ENCODE measurements at regions not wholly inside any gene's neighbourhood (a gene's known extent, or its start where the extent isn't known, plus 50 kb on each side); places are given as distances from the start of the nearest gene placed in this dataset.

GRCh38 chr4:31016322-31017061 is 296.3 kb downstream of the PCDH7 start:
- ChIA-PET CTCF (interaction anchor here (0.6 to 0.7 kb wide), 3 partner anchors 17 to 1561 kb away, joined by 3 read pairs; no protein-coding TSS in a partner anchor), POLR2A (no interaction called here)
- intact Hi-C loops (cut with micrococcal nuclease), result no loop called here
- Mint-ChIP-seq H3K27ac (ENCODE audit: low read depth, unreplicated experiment) (no peak overlapping the region), H3K36me3 (ENCODE audit: insufficient read depth, unreplicated experiment) (no peaks in the 10 kb centered on the region), H3K4me1 (ENCODE audit: insufficient read depth, unreplicated experiment) (no peaks in the 10 kb centered on the region), H3K4me3 (ENCODE audit: unreplicated experiment) (no peak overlapping the region), H3K9me3 (ENCODE audit: unreplicated experiment) (no peaks in the 10 kb centered on the region), H3K27me3 (ENCODE audit: insufficient read depth, unreplicated experiment) (no peaks in the 10 kb centered on the region)
- BruUV-seq (replicated peaks), result no TSS peak
- DNase-seq (ENCODE audit: unreplicated experiment), result no peak
- TF ChIP-seq CTCF (IDR thresholded peaks at IDR 0.05; ENCODE audit: unreplicated experiment), result no peak

- BruUV-seq (replicated peaks), result no TSS peak
- ChIA-PET POLR2A (interaction anchor here (0.7 kb wide), 2 partner anchors 212 to 1868 kb away, joined by 3 read pairs; no protein-coding TSS in a partner anchor), CTCF (no interaction called here)
- DNase-seq (ENCODE audit: unreplicated experiment), result no peak
- no peaks in the 10 kb centered on the region for H3K27me3 Mint-ChIP-seq (ENCODE audit: insufficient read depth, unreplicated experiment)
- H3K4me1 Mint-ChIP-seq (ENCODE audit: insufficient read depth, unreplicated experiment), result no peaks in the 10 kb centered on the region
- intact Hi-C loops (cut with micrococcal nuclease), result no loop called here
- no peaks in the 10 kb centered on the region for H3K36me3 Mint-ChIP-seq (ENCODE audit: insufficient read depth, unreplicated experiment)
- no peaks in the 10 kb centered on the region for H3K9me3 Mint-ChIP-seq (ENCODE audit: unreplicated experiment)
- H3K27ac Mint-ChIP-seq (ENCODE audit: low read depth, unreplicated experiment), result no peak overlapping the region
- H3K4me3 Mint-ChIP-seq (ENCODE audit: unreplicated experiment), result no peak overlapping the region
- no peak for TF ChIP-seq CTCF (IDR thresholded peaks at IDR 0.05; ENCODE audit: unreplicated experiment)
These were observed 300.2 kb downstream of the PCDH7 start for GRCh38 chr4:31020363-31020762.

GRCh38 chr4:31021008-31021407 is 300.8 kb downstream of the PCDH7 start:
- DNase-seq (ENCODE audit: unreplicated experiment), result no peak
- H3K27me3 Mint-ChIP-seq (ENCODE audit: insufficient read depth, unreplicated experiment), result no peaks in the 10 kb centered on the region
- BruUV-seq (replicated peaks), result no TSS peak
- no peak overlapping the region for H3K4me3 Mint-ChIP-seq (ENCODE audit: unreplicated experiment)
- no peaks in the 10 kb centered on the region for H3K9me3 Mint-ChIP-seq (ENCODE audit: unreplicated experiment)
- H3K27ac Mint-ChIP-seq (ENCODE audit: low read depth, unreplicated experiment), result no peak overlapping the region
- no peaks in the 10 kb centered on the region for H3K4me1 Mint-ChIP-seq (ENCODE audit: insufficient read depth, unreplicated experiment)
- TF ChIP-seq CTCF (IDR thresholded peaks at IDR 0.05; ENCODE audit: unreplicated experiment), result no peak
- H3K36me3 Mint-ChIP-seq (ENCODE audit: insufficient read depth, unreplicated experiment), result no peaks in the 10 kb centered on the region
- CTCF ChIA-PET, result no interaction called here
- POLR2A ChIA-PET, result no interaction called here
- intact Hi-C loops (cut with micrococcal nuclease), result no loop called here

- no peak for DNase-seq (ENCODE audit: unreplicated experiment)
- POLR2A ChIA-PET, result no interaction called here
- Mint-ChIP-seq H3K4me1 (ENCODE audit: insufficient read depth, unreplicated experiment) (no peaks in the 10 kb centered on the region), H3K27ac (ENCODE audit: low read depth, unreplicated experiment) (no peak overlapping the region), H3K9me3 (ENCODE audit: unreplicated experiment) (no peaks in the 10 kb centered on the region), H3K27me3 (ENCODE audit: insufficient read depth, unreplicated experiment) (no peaks in the 10 kb centered on the region), H3K36me3 (ENCODE audit: insufficient read depth, unreplicated experiment) (no peaks in the 10 kb centered on the region), H3K4me3 (ENCODE audit: unreplicated experiment) (no peak overlapping the region)
- no TSS peak for BruUV-seq (replicated peaks)
- no peak for TF ChIP-seq CTCF (IDR thresholded peaks at IDR 0.05; ENCODE audit: unreplicated experiment)
- CTCF ChIA-PET, result no interaction called here
- intact Hi-C loops (cut with micrococcal nuclease), result no loop called here
These were observed 302.5 kb downstream of the PCDH7 start for GRCh38 chr4:31022702-31023101.

All from MCF 10A (cell line).